Stimulated activated CD4-positive, alpha-beta T cell treated with anti-CD3 and anti-CD28 coated beads, Interleukin-12 subunit alpha, Interleukin-12 subunit beta, amount 100 ng/mL, for 24 hours (primary cell): ENCODE measurements at regions not wholly inside any gene's neighbourhood (a gene's known extent, or its start where the extent isn't known, plus 50 kb on each side); places are given as distances from the start of the nearest gene placed in this dataset.

Experiments
- DNase-seq, 2 experiments: peaks; one replicate each; pipeline ENCODE4 v3.0.0-alpha.2; 2020; ENCODE audit warnings: low read depth in 2 of 2

GRCh38 chr16:85390511-85391174 is 222.5 kb upstream of the GSE1 start:
- no peak for DNase-seq

GRCh38 chr16:85391175-85391707 is 221.9 kb upstream of the GSE1 start:
- DNase-seq: no peak

GRCh38 chr16:85391769-85392583 is 221.1 kb upstream of the GSE1 start:
- no peak for DNase-seq

DNA sequence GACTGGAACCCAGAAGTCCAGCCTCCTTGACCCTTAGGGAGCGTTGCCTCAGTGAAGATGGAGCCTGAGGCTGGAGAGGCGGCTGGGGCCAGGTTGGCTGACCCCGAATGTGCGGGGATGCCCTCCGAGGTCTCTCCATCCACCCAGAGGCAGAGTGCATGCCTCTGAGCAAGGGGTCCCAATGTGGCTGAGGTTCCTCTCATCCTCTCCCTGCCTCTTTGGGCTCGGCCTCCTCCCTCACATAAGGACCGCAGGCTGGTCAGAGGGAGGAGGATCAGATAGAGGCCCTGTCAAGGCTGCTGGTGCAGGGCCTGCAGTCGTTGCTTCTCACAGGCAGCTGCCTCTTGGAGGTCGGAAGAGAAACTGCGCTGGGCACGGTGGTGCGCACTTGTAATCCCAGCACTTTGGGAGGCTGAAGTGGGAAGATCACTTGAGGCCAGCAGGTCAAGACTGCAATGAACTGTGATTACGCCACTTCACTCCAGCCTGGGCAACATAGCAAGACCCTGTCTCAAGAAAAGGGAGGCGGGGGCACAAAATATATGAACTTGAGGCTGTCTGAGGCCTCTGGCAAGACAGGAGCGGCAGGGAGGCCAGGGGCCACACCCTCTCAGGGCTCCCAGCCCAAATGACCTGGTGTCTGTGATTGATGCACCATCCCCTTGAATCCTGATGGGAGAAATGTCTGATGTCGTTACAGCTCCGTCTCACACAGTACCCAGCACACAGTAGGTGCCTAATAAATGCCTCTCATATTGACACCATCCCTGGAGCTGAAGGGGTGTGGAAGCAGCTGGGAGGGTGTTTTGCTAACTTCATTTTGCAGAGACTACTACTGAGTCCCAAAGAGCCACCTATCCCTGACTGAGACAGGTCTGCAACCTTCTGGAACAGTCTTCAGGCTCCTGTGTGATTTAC is 220.1 kb upstream of the GSE1 start:
- DNase-seq: no peak

DNA sequence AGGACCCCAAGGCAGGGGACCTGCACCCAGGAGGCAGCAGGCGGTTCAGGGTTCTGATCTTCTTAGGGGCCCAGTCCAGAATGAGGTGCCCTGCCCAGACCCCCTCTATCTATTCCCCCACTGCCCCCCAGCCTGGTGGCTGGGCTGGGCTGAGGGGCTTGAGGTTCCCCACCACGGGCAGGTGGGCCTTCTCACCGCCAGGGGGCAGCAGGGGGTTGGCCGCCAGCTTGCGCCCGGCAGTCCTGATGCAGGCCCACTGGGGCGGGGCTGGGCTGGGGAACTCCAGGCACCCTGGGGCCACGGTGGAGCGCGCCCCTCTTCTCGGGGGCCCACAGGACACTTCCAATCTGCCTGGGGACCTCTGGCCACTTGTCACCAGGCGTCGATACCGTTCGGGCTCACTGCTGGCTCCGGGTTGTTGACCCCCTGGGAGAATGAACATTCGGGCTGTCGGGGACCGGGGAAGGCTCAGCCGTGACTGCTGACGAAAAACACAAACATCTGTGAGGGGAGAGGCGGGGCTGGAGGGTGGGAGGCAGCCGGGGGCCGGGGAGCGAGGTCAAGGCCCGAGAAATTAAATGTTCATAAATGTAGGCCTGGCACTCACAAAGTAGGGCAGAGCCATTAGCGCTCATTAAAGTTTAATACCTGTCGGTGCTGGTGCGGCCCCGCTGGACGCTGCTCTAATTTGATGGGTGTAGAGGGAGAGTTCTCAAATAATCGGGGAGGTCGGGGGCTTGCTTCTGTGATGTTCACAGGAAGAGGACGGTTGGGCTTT is 219.3 kb upstream of the GSE1 start:
- DNase-seq: peak; percentile 30 to 60

- DNase-seq: no peak
These were observed 218.5 kb upstream of the GSE1 start for GRCh38 chr16:85394456-85395206.

DNA sequence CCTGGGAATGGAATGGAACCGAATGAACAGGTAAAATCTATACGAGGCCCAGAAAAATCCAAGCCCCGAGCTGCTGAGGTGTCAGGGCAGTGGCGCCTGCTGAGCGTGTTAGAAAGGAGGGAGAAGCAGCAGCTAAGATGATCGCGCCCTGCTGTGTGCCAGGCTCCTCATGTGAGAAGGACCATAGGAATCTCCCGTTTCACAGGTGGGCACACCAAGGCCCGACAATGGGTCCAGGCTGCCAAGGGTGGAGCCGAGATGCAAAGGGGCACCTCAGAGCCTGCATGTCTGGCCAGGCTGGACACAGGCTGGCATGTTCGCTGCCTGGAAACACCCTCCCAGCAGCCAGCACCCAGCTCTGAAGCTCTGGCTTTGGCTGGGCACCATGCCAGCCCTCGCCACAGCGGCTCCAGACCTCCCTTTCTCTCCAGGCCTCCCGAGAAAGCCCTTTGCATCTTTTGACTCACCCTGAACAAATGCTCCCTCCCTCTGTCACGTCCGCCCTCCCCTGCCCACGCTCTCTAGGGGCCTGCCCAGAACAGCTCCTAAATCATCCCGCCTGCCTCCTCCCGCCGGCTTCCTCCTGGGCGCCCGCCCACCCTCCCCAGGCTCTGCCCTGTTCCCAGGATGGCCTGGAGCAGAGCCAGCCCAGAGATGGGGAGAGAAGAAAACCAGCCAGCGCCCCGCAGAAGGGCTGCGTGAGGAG is 217.8 kb upstream of the GSE1 start:
- DNase-seq: no peak

DNA sequence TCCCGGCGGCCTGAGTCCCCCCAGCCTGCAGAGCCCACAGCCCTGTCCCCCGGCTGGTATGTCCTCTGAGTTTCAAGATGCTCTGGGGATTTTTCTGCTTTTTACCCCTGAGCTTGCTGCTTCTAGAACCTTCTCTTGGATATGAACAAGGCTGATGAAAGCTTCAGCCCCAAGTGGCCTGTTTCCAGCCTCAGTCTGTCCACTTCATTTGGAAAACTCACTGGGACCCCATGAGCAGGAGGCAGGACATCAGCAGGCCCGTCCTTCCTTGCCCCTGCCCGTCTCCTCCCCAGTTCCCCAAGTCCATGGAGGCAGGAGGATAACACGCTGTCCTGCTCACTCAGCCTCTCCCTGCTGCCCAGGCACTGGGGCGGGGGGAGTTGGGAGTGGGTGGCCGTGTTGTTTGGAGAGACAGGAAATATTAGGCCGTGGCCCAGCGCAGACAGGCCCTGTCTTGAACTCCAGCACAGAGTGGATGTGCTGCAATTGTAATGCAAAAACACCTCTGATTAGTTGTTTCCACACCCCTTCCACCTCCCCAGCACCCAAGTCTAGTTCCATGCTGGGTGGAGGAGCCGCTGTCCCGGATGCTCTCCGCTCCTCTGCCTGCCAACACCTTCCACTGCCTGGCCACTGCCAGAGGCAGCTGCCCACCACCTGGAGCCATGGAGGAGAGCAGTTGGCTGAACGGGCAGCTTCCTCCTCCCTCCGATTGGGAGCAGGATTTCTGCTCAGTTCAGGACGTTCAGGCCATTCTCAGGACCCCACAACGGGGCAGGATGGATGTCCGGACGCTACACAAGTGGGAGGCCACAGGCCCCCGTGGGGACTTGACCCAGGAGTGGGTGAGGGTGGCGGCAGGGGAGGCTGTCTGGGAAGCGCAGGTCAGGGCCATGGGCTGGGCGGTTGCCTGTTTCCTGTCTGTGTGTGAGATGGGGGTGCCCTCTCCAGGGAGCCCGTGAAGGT is 216.9 kb upstream of the GSE1 start:
- no peak for DNase-seq

GRCh38 chr16:85396879-85397871 is 215.9 kb upstream of the GSE1 start:
- no peak for DNase-seq

GRCh38 chr16:85398050-85398451 is 215.1 kb upstream of the GSE1 start:
- no peak for DNase-seq

DNA sequence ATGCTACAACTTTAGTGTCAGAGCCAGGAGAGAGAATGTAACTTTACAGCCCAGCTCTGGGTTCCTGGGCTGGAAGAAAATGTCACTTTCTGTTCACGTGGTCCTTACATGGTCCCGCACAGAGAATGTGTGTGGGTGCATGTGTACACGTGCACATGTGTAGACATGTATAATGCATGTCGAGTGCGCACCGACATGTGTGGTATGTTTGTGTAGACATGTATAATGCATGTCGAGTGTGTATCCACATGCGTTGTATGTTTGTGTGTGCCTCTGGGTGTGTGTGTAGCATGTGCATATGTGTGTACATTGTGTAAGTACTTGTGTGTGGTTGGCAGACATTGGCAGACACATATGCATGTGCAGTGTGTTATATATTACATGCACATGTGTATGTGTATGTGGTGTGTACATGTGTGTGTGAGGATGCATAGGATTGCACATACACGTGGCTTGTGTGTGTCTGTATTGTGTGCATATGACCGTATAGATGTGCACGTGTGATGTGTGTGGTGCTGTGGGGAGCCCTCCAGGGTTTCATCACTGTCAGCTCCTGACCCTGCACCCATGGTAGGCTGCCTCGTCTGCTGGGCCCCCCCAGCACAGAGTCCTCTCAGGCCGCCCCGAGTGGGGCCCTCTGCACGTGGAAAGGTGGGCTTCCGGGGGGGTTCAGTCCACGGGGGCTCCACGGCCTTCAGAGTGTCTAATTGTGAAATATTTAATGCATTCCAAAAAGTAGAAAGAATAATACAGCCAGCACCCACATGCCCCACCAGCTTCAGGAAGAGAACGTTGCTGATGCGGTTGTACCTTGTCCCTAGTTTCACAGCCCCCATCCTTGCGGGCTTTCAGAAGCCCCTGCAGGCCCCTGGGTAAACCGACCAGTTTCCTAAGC is 214.2 kb upstream of the GSE1 start:
- no peak for DNase-seq

GRCh38 chr16:85399583-85400284 is 213.4 kb upstream of the GSE1 start:
- no peak for DNase-seq

DNA sequence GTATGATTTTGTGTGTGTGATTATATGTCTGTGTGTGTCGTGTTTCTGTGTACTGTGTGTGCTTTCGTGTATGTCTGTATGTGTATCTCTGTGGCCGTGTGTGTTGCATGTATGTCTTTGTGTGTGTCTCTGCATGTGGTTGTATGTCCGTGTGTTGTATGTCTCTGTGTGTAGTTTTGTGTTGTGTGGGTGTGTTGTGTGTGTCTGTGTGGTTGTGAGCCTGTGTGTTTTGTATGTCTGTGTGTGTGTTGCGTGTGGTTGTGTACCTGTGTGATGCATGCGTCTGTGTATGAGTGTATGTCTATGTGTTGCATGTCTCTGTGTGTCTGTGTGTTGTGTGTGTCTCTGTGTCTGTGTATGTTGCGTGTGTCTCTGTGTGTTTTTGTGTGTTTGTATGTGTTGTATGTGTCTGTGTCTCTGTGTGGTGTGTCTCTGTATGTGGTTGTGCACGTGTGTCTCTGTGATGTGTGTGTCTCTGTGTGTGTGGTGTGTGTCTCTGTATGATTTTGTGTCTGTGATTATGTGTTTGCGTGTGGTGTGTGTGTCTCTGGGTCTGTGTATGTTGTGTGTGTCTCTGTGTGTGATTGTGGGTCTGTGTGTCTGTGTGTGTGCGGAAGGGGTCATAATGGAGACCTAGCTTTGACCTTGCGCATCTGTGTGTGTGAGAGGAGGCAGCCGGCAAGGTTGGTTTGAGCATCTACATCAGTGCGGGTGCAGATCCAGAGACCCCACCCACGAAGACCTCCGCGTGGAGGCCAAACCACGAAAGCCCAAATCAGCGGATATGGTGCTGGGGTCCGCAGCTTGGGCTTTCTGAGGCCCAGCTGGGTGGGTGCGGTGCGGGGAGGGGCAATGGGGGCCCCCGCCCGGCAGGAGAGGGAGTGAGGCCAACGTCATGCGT is 212.6 kb upstream of the GSE1 start:
- no peak for DNase-seq

GRCh38 chr16:85401370-85401916 is 211.7 kb upstream of the GSE1 start:
- DNase-seq: no peak
